Osteoblast (primary cell): ENCODE measurements at regions not wholly inside any gene's neighbourhood (a gene's known extent, or its start where the extent isn't known, plus 50 kb on each side); places are given as distances from the start of the nearest gene placed in this dataset.

Experiments used
- DNase-seq: peaks from one replicate; pipeline ENCODE4 v3.0.0; 2011; ENCODE audit warnings: low spot score, mixed read lengths; ENCODE audit not compliant: insufficient read length; ENCODE audit errors: missing footprints
- H2AFZ ChIP-seq: 2 replicates; pipeline ENCODE4 v1.6.0; 2011; ENCODE audit warnings: mild to moderate bottlenecking, low read length
- H3K27ac ChIP-seq: 2 replicates; pipeline ENCODE4 v1.5.1; 2011; ENCODE audit warnings: mild to moderate bottlenecking, low read depth, low read length, moderate library complexity
- H3K27me3 ChIP-seq: 2 replicates; pipeline ENCODE4 v1.6.0; 2012; ENCODE audit warnings: mild to moderate bottlenecking, control low read depth, inconsistent platforms, low read length, moderate library complexity; ENCODE audit not compliant: insufficient read depth
- H3K36me3 ChIP-seq: 2 replicates; pipeline ENCODE4 v1.5.1; 2011; ENCODE audit warnings: mild to moderate bottlenecking, low read length, control low read depth, moderate library complexity; ENCODE audit not compliant: insufficient read depth
- H3K4me1 ChIP-seq: 2 replicates; pipeline ENCODE4 v1.5.1; 2011; ENCODE audit warnings: mild to moderate bottlenecking, low read length, control low read depth, moderate library complexity; ENCODE audit not compliant: insufficient read depth
- H3K4me2 ChIP-seq: 2 replicates; pipeline ENCODE4 v1.6.0; 2011; ENCODE audit warnings: mild to moderate bottlenecking, low read length; ENCODE audit not compliant: insufficient read depth
- H3K4me3 ChIP-seq: fragments of 200-600 bp; sonication (generic); 3 replicates; pipeline ENCODE4 v1.5.1; 2012; ENCODE audit warnings: mild to moderate bottlenecking, low read length, inconsistent platforms; ENCODE audit not compliant: insufficient read depth
- H3K79me2 ChIP-seq: 2 replicates; pipeline ENCODE4 v1.6.0; 2012; ENCODE audit warnings: mild to moderate bottlenecking, low read length, control low read depth, inconsistent platforms; ENCODE audit not compliant: insufficient read depth
- H3K9me3 ChIP-seq: 2 replicates; pipeline ENCODE4 v1.5.1; 2011; ENCODE audit warnings: low read depth, low read length, control low read depth
- H4K20me1 ChIP-seq: 2 replicates; pipeline ENCODE4 v1.6.0; 2012; ENCODE audit warnings: mild to moderate bottlenecking, low read length, control low read depth; ENCODE audit not compliant: insufficient read depth
- TF ChIP-seq, protein P1 (sequence below): IDR thresholded peaks from 2 replicates; pipeline ENCODE4 v1.5.1; 2011; ENCODE audit warnings: mild to moderate bottlenecking, low read depth, low read length, moderate library complexity; ENCODE audit errors: extremely low read depth

DNA sequence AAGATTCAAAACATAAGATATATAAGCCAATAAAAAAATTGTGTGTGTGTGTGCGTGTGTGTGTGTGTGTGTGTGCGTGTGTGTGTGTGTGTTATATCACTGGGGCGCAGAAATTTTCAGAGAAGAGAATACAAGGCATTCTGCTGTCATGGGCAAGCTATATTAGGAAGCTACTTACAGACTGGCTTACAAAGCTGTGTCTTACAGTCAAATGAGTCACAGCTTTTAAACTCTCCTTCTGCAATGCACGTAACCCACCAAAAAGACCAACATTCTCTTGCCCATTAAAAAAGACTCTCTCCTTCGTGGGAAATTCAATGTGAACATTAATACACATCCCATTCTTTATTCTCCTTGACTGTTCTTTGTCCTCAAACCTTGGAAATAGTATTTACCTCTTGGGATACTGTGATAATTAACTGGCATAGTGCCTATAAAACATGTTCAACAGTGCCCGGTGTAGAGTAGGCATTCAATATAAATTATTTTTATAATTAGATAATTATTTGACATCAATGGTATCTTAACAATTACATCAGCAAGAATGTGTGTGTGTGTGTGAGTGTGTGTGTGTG, 860.4 kb upstream of the SOX9 start:
- TF ChIP-seq, protein P1, sequence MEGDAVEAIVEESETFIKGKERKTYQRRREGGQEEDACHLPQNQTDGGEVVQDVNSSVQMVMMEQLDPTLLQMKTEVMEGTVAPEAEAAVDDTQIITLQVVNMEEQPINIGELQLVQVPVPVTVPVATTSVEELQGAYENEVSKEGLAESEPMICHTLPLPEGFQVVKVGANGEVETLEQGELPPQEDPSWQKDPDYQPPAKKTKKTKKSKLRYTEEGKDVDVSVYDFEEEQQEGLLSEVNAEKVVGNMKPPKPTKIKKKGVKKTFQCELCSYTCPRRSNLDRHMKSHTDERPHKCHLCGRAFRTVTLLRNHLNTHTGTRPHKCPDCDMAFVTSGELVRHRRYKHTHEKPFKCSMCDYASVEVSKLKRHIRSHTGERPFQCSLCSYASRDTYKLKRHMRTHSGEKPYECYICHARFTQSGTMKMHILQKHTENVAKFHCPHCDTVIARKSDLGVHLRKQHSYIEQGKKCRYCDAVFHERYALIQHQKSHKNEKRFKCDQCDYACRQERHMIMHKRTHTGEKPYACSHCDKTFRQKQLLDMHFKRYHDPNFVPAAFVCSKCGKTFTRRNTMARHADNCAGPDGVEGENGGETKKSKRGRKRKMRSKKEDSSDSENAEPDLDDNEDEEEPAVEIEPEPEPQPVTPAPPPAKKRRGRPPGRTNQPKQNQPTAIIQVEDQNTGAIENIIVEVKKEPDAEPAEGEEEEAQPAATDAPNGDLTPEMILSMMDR: no peak
- peak; percentile 60 for DNase-seq
- no peak overlapping the region for H3K4me2 ChIP-seq

GRCh38 chr17:71262586-71262985, 858.2 kb upstream of the SOX9 start:
- H3K27me3 ChIP-seq: no peaks in the 10 kb centered on the region
- TF ChIP-seq, protein P1: no peak
- no peak overlapping the region for H2AFZ ChIP-seq
- H3K27ac ChIP-seq: no peak overlapping the region
- no peaks in the 10 kb centered on the region for H3K9me3 ChIP-seq
- H3K4me3 ChIP-seq: no peak overlapping the region
- no peaks in the 10 kb centered on the region for H3K36me3 ChIP-seq
- no peak overlapping the region for H3K4me2 ChIP-seq
- H3K79me2 ChIP-seq: no peaks in the 10 kb centered on the region
- no peaks in the 10 kb centered on the region for H4K20me1 ChIP-seq
- no peak for DNase-seq
- H3K4me1 ChIP-seq: no peaks in the 10 kb centered on the region

More for the DNA sequence above, 860.4 kb upstream of the SOX9 start:
- H3K9me3 ChIP-seq: no peaks in the 10 kb centered on the region
- no peak overlapping the region for H2AFZ ChIP-seq
- no peaks in the 10 kb centered on the region for H3K79me2 ChIP-seq
- H3K27ac ChIP-seq: no peak overlapping the region
- no peaks in the 10 kb centered on the region for H4K20me1 ChIP-seq
- H3K27me3 ChIP-seq: no peaks in the 10 kb centered on the region
- H3K4me1 ChIP-seq: no peaks in the 10 kb centered on the region
- no peaks in the 10 kb centered on the region for H3K36me3 ChIP-seq
- no peak overlapping the region for H3K4me3 ChIP-seq

GRCh38 chr17:71267668-71268067, 853.2 kb upstream of the SOX9 start:
- no peak for DNase-seq
- no peaks in the 10 kb centered on the region for H3K27me3 ChIP-seq
- H3K27ac ChIP-seq: no peak overlapping the region
- no peak overlapping the region for H2AFZ ChIP-seq
- H3K36me3 ChIP-seq: no peaks in the 10 kb centered on the region
- no peak overlapping the region for H3K4me3 ChIP-seq
- H3K4me1 ChIP-seq: no peaks in the 10 kb centered on the region
- H4K20me1 ChIP-seq: no peaks in the 10 kb centered on the region
- TF ChIP-seq, protein P1: no peak
- H3K9me3 ChIP-seq: no peaks in the 10 kb centered on the region
- no peaks in the 10 kb centered on the region for H3K79me2 ChIP-seq
- no peak overlapping the region for H3K4me2 ChIP-seq

- Histone ChIP-seq H3K27me3 (no peaks in the 10 kb centered on the region), H3K4me3 (no peak overlapping the region), H3K4me2 (no peak overlapping the region), H3K36me3 (no peaks in the 10 kb centered on the region), H4K20me1 (no peaks in the 10 kb centered on the region), H3K9me3 (no peaks in the 10 kb centered on the region), H2AFZ (no peak overlapping the region), H3K79me2 (no peaks in the 10 kb centered on the region), H3K27ac (no peak overlapping the region), H3K4me1 (no peaks in the 10 kb centered on the region)
- TF ChIP-seq, protein P1: no peak
- DNase-seq: no peak
Measured at GRCh38 chr17:71269201-71269600, 851.6 kb upstream of the SOX9 start.
